GM18519 (cell line): ENCODE measurements at regions not wholly inside any gene's neighbourhood (a gene's known extent, or its start where the extent isn't known, plus 50 kb on each side); places are given as distances from the start of the nearest gene placed in this dataset.
"Not testable (repeated sequence)": the region's sequence is repeated elsewhere in the genome, so short reads cannot be mapped to it uniquely, and the experiment has no call there.

Source experiments
- ATAC-seq: cut with Tn5 transposase; IDR thresholded peaks from one replicate; pipeline ENCODE4 v1.9.1; 2021; ENCODE audit warnings: mild to moderate bottlenecking, moderate library complexity; ENCODE audit not compliant: unreplicated experiment, low FRiP score

DNA sequence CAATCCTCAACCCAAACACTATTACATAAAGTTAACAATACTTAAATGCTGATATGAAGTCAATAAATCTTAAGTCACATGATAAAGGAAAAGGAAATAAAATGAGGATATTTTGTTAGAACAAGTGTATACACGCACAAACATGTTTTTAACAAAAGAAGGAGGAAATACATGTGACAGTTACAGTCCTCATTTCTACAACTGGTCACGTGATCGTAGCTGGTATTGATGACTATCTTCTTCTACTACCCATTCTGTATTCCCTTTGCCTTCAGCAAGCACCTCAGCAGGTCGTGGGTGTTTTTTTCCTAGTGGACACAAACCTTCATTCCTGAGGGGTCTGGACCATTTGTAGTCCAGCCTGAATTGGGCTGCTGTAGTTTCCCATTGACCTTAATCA, 610.8 kb downstream of the XPNPEP1 start:
- not testable (repeated sequence) for ATAC-seq

DNA sequence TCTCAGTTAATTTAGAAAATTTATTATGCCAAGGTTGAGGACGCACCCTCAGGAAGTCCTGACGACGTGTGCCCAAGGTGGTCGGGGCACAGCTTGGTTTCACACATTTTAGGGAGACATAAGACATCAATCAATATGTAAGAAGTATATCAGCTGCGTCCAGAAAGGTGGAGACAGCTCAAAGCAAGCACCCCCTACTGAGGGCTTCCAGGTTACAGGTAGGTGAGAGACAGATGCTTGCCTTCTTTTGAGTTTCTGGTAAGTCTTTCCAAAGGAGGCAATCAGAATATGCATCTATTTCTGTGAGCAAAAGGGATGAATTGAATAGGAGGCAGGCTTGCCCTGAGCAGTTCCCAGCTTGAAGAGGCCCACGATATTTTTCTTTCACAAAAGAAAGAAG, 614.3 kb downstream of the XPNPEP1 start:
- no peak for ATAC-seq

DNA sequence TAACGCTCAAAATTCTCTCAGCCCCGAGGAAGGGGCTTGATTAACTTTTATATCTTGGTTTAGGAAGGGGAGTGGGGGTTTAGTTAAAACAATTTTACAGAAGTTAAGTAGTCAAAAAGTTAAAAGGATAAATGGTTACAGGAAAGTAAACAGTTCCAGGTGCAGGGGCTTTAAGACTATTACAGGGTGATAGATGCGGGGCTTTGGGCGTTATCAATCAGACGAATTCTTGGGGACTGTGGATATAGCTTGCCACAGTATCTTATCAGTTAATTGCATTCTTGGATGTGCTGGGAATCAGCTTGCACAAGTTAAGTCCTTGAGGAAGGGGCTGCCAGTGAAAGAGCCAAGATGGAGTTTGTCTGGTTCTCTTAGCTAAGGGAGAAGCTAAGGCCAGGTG, 616.2 kb downstream of the XPNPEP1 start:
- not testable (repeated sequence) for ATAC-seq

DNA sequence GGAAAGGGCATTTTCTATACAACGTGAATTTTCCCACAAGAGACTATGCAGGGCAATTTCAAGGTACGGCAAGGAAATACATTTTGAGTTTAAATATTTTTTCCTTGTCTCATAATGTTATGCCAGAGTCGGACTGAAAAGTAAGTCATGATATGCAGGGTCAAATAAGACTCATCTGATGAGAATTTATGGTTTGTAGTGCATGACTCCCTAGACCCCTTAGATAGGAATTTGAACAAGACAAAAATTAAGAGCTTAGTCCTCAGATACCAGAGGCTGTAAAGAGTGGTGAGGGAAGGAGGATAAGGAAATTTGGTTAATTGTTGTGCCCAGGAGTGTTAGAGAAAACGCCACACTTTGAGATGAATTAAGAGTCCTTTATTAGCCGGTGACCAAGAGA, 616.6 kb downstream of the XPNPEP1 start:
- no peak for ATAC-seq

DNA sequence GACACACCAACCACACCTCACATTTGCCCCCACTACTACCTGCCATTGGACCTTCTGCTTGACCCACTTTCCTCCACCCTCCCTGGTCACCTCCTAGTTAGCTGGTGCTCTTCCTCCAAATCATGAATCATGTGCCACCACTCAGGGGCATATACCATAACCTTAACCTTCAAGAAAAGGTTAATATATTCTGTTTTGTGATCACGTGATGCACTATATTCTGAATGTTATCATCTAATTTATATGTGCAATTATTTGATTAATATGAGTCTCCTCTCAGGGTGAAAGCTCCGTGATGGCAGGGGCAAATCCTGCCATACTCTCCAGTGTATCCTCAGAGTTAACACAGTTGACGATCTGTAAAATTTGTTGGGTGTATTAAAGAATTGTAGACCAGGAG, 635.5 kb downstream of the XPNPEP1 start:
- ATAC-seq, result no peak

DNA sequence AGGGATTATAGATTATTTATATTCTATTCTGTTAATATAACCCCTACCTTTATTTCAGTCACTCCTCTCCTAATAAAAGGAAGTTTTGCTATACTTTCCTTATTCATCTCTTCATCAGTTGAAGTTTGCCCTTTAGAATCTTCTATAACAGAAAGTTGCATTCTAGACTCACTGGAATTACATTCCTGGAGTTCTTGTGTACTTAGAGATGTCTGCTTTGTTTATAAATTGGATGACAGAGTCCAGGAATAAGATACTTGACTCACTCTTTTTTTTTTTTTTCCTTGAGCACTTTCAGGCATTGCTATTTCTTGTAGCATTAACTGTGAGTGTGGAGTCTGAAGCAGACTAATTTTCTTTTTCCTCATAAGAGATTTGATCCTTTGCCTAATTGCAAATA, 640.8 kb downstream of the XPNPEP1 start:
- no peak for ATAC-seq

DNA sequence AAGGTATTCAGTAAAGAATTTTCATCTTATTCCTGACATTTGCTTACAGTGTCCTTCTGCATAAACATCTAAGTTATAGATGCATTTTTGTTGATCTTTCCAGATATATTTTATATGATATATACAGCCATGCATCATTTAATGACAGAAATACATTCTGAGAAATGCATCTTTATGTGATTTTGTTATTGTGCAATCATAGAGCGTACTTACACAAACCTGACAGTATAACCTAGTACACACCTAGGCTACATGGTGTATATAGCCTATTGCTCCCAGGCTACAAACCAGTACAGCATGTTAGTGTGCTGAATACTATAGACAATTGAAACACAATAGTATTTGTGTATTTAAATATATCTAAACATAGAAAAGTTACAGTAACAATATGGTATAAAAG, 642.0 kb downstream of the XPNPEP1 start:
- no peak for ATAC-seq

DNA sequence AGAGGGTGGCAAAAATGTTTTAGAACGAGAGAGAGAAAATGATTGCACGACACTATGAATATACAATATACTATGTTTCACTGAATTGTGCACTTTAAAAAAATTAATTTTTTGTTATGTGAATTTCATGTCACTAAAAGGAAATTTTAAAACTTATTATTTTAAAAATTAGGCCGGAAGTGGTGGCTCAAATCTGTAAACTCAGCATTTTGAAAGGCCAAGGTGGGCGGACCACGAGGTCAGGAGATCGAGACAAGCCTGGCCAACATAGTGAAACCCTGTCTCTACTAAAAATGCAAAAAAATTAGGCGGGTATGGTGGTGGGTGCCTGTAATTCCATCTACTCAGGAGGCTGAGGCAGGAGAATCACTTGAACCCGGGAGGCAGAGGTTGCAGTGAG, 642.5 kb downstream of the XPNPEP1 start:
- ATAC-seq, result no peak

DNA sequence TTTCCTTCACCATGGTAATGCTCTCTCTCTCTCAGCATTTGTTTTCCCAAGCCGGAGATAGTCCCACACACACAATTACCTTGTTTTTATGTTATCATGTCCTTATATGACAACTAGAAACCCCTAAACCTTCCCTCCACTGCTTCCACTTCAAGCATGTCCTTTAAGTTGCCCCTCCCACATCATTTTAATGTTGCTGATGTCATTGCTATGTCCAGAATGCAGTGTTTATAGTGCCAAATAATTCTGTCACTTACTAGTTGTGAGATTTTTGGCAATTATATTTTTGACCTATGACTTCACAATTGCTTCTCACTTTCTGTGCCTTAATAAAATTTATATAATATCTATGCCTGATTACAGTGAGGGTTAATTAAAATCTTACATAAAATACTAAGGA, 645.9 kb downstream of the XPNPEP1 start:
- ATAC-seq, result no peak

DNA sequence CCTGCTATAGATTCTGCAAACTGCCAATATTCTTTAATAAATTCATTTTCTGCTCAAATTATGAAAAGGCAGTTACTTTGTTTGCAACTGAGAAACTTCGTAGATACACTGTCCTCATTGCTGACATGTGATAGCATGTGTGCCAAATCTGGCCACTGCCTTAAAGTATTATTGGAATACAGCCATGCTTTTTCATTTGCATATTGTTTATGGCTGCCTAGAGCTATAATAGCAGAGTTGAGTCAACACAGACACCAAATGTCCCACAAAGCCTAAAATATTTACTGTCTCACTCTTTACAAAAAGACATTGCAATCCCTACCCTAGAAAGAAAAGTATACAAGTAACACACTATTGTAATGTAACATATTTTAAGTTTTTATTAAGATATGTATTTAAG, 647.4 kb downstream of the XPNPEP1 start:
- ATAC-seq, result no peak

DNA sequence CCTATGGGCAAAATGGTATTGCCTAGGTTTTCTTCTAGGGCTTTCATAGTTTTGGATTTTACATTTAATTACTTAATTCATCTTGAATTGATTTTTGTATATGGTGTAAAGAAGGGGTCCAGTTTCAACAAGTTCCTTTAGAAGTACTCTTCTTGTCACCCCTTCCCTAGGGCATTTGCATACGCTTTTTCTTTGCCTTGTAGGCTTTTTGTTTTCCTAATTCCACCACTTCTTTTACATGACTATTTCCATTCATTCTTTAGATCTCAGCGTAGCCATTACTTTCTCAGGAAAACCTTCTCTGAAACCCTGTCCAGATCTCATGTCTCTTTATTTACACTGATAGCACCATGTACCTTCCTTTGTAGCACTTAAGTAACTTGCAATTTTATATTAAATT, 648.6 kb downstream of the XPNPEP1 start:
- ATAC-seq, result no peak

DNA sequence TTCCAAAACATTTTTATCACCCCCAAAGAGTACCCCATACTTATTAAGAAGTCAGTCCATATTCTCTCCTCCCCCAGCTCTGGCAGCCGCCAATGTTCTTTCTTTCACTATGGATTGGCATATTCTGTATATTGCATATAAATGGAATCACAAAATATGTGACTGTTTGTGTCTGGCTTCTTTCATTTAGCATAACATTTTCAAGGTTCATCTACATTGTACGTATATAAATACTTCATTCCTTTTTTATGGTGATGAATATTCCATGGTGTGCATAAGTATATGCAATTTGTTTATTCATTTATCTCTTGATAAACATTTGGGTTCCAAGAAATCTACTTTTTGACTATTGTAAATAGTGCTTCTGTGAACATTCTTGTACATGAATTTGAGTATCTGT, 653.1 kb downstream of the XPNPEP1 start:
- no peak for ATAC-seq

DNA sequence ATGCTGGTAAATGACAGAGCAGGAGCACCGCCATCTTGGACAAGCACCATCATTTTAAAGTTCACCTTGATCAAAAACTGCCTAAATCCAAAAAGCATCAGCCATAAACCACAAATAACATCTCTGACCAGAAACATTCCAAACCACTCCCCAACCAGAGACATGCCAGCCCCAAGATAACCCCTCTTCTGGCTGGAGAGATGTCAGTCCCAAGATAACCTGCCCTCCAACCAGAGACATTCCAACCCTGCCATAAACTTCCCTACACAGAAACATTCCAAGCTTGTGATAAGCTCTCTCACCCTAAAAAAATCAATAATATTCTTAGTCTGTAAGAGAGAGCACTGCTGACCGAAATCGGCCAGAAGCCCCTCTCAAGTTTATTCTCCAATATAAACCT, 659.3 kb downstream of the XPNPEP1 start:
- ATAC-seq, result no peak

DNA sequence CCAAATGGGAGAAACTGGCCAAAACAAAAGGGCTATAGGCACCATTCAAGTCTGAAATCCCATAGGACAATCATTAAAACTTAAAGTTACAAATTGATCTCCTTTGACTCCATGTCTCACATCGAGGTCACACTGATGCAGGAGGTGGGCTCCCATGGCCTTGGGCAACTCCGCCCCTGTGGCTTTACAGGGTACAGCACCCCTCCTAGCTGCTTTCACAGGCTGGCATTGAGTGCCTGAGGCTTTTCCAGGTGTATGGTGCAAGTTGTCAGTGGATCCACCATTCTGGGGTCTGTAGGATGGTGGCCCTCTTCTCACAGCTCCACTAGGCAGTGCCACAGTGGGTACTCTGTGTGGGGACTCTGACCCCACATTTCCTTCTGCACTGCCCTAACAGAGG, 662.1 kb downstream of the XPNPEP1 start:
- no peak for ATAC-seq

DNA sequence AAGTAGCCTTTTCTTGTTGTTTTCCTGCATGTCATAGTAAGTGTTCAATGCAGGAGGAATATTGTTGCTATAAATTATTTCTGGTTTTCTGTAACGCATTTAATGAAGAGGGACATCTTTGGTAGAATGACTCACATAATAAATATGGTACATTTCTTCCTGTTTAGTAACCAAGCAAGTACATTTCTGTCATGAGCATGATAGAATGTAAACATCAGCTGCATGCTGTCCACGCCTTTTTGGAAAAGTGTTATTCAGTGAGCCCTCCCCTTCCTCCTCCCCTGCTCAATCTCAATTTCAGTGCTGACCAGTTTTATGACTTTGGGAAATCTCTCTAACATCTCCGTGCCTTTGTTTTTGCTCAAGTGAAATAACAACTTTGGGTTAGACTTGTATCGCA, 664.0 kb downstream of the XPNPEP1 start:
- ATAC-seq, result no peak

DNA sequence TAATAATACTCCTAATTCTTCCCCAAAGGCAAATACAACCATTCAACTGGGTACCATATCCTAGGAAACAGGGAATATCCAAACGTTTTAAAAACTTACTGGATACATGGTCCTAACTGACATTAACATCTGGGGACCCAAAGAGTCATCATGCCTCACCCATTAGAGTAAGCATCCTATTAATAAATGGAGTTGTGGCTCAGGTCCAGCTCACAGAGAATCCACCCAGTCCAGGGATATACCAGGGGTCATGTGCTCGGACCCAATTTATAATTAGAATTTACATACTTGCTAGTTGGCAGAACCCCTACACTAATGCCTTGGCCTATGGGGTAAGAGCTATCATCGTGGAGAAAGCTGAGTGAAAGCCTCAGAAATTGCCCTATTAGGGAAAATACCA, 670.0 kb downstream of the XPNPEP1 start:
- ATAC-seq, result no peak

DNA sequence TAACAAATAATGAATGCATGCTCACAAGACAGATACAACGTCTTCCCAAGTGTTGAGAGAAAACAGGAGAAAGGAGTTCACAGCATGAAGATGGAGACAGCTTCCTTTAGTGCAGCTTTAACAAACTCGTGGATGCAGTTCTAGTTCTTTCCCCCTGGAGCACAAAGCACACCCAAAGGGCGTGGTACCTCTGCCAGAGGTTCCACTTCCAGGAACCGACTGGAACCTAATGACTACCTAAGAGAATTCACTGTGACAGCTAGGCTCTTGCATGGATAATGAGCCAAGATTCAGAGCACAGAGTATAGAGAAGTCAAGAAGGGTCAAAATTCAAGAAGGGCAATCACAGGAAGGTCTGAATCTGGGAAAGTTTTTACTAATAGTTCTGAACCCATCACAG, 673.2 kb downstream of the XPNPEP1 start:
- ATAC-seq, result no peak

DNA sequence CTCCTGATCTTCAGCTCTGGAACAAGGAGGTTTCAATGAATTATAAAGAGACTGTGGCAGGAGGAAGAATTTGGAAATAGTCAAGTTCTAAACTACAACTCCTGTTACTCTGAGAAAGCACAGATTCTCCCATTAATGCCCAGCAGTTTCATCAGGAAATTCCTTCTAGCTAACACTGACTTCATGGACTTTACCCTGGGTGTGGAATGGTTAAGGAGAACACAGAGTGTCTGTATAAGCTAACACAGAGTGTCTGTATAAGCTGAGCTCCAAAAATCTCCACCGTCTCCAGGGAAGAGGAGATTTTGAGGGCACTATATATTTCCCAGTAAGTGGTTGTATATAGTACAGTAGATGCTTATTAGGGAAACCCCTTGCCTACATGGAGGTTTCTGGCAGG, 675.5 kb downstream of the XPNPEP1 start:
- ATAC-seq, result no peak

DNA sequence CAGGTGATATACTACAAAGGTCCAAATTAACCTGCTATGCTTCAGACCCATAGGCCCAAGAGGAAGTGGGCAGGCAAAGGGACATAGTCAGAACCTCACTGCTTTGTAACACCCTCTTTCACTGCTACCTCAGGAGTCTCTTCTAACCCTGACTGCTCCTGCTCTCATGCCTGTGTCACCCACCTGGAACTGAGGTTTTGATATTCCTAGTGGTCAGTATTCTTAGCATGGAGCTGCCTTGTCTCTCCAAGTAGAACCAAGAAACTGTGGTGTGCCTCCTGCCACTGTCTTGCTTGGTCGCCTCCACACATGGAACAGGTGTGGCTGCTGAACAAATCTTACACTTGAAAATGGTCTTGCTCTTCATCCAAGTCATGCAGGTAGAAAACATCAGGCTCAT, 677.5 kb downstream of the XPNPEP1 start:
- ATAC-seq, result no peak

DNA sequence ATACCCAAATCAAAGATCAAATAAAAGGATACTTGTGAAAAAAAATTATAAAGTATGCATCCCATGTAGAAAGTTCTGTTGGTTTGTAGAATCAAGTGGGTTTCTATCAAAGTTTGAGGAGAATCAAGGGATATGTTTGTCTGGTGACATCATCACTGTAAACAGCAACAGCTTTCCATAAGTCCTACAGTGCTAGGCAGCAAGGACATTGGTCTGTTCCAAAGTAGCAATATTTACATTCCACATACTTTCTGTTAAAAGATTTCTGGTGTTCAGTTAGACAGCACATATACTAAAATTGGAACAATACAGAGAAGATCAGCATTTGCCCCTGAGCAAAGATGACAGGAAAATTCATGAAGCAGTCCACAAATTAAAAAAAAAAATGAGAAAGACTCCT, 683.9 kb downstream of the XPNPEP1 start:
- no peak for ATAC-seq

DNA sequence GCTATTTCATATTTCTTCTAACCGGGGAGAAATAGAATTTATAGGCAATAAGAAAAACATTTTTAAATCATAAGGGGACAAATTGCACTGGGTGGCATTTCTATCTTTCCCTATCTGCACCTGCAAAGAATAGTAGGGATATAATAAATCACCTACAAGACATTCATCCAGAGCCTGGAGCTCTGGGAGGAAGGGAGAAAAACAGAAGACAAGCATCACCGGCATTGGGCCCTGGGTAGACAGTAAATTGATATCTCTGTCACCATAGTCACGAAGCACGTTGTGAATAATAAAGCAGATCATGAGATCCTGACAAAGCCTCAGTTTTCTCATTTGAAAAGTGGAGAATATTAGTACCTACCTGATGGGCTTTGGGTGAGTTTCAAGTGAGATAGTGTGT, 685.6 kb downstream of the XPNPEP1 start:
- no peak for ATAC-seq

DNA sequence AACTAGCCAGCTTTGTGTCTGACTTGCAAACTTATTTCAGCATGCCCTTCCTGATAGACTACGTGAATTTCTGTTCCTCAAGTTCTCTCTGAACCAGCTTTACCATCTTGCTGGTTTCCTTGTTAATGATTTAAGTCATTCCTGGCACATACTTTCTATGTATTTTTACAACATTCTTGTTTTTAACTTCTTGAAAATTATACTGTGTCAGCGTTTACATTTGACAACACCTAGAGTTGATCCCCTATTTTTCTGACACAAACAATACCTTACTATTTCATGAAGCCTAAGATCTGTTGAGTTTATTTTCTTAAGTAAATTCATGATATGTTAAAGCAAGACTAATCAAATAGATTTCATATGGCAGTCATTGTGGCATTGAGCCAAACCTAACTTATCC, 686.3 kb downstream of the XPNPEP1 start:
- no peak for ATAC-seq

DNA sequence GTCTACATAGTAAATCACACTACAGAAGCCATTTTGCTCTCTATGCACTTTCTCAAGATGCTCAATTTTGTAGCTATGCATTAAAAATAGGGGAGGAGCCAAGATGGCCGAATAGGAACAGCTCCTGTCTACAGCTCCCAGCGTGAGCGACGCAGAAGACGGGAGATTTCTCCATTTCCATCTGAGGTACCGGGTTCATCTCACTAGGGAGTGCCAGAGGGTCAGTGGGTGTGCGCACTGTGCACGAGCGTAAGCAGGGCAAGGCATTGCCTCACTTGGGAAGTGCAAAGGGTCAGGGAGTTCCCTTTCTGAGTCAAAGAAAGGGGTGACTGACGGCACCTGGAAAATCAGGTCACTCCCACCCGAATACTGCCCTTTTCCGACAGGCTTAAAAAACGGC, 699.8 kb downstream of the XPNPEP1 start:
- not testable (repeated sequence) for ATAC-seq
